SK-N-SH (cell line): ENCODE measurements at regions not wholly inside any gene's neighbourhood (a gene's known extent, or its start where the extent isn't known, plus 50 kb on each side); places are given as distances from the start of the nearest gene placed in this dataset.

Source experiments
- CTCF ChIA-PET: fragments of 300-600, 350-600 bp; formaldehyde crosslinking; extraction: SDS; loops from one replicate; lab custom pipeline; 2021; lab: Yijun Ruan, JAX
- POLR2A ChIA-PET: fragments of 350-600 bp; sonication (Branson Sonifier 250); formaldehyde crosslinking; extraction: SDS; loops from one replicate; lab custom pipeline; 2020; ENCODE audit warnings: antibody characterized with exemption, inconsistent platforms; lab: Yijun Ruan, JAX
- DNase-seq: peaks from one replicate; pipeline ENCODE4 v3.0.0; 2012
- H2AFZ ChIP-seq: fragments of 200-600 bp; sonication (generic); 2 replicates; pipeline ENCODE4 v1.8.1; 2016; ENCODE audit warnings: antibody characterized with exemption, mild to moderate bottlenecking, low read depth
- H3F3A ChIP-seq: fragments of 200-600 bp; sonication (generic); replicated peaks from 2 replicates; pipeline ENCODE3; 2016; ENCODE audit warnings: antibody characterized with exemption, mild to moderate bottlenecking; ENCODE audit not compliant: insufficient read depth
- H3K27ac ChIP-seq, 2 experiments: fragments of 200-500 bp in 1 of 2; fragments of 200-600 bp in 1 of 2; sonication (Bioruptor generic) in 1 of 2; sonication (generic), shearing (Covaris generic) in 1 of 2; 2 replicates each; pipeline versions ENCODE4 v1.5.1 to v1.6.1; 2014 to 2016; ENCODE audit warnings: low read depth in 2 of 2, inconsistent platforms in 1 of 2, low read length in 1 of 2, mild to moderate bottlenecking in 1 of 2, mixed read lengths in 1 of 2
- H3K27me3 ChIP-seq: fragments of 200-600 bp; sonication (generic), shearing (Covaris generic); 2 replicates; pipeline ENCODE4 v1.6.1; 2016; ENCODE audit warnings: mixed run types; ENCODE audit not compliant: insufficient read depth
- H3K36me3 ChIP-seq, 2 experiments: fragments of 200-500 bp in 1 of 2; fragments of 200-600 bp in 1 of 2; sonication (Bioruptor generic) in 1 of 2; sonication (generic) in 1 of 2; replicated peaks in 1 of 2; 2 replicates each; pipeline versions ENCODE3 to v1.5.1; 2014 to 2016; ENCODE audit warnings: low read length in 1 of 2, mild to moderate bottlenecking in 1 of 2; ENCODE audit not compliant: insufficient read depth in 2 of 2, control insufficient read depth in 1 of 2
- H3K4me1 ChIP-seq, 2 experiments: fragments of 200-500 bp in 1 of 2; fragments of 200-600 bp in 1 of 2; sonication (Bioruptor generic) in 1 of 2; sonication (generic), shearing (Covaris generic) in 1 of 2; 2 replicates each; pipeline versions ENCODE4 v1.5.1 to v1.6.1; 2014 to 2016; ENCODE audit warnings: low read depth in 1 of 2, low read length in 1 of 2, mixed run types in 1 of 2; ENCODE audit not compliant: insufficient read depth in 2 of 2, control insufficient read depth in 1 of 2
- H3K4me2 ChIP-seq: fragments of 200-600 bp; sonication (generic), shearing (Covaris generic); 2 replicates; pipeline ENCODE4 v1.6.1; 2017; ENCODE audit warnings: mixed run types
- H3K4me3 ChIP-seq, 2 experiments: fragments of 200-500 bp in 1 of 2; fragments of 200-600 bp in 1 of 2; sonication (Bioruptor generic) in 1 of 2; sonication (generic), shearing (Covaris generic) in 1 of 2; 2 replicates each; pipeline versions ENCODE4 v1.5.1 to v1.8.1; 2014 to 2016; ENCODE audit warnings: low read depth in 2 of 2, inconsistent platforms in 1 of 2, low read length in 1 of 2, mild to moderate bottlenecking in 1 of 2, mixed read lengths in 1 of 2, moderate library complexity in 1 of 2
- H3K79me2 ChIP-seq: fragments of 200-600 bp; sonication (generic); 2 replicates; pipeline ENCODE4 v1.8.1; 2017; ENCODE audit warnings: mild to moderate bottlenecking; ENCODE audit not compliant: insufficient read depth
- H3K9ac ChIP-seq: fragments of 200-600 bp; sonication (generic); 2 replicates; pipeline ENCODE4 v1.6.1; 2017; ENCODE audit warnings: mixed run types
- H3K9me2 ChIP-seq: fragments of 200-600 bp; sonication (generic); 2 replicates; pipeline ENCODE4 v1.6.1; 2017; ENCODE audit warnings: mixed run types
- H3K9me3 ChIP-seq: fragments of 200-600 bp; sonication (generic); 2 replicates; pipeline ENCODE4 v1.6.1; 2017; ENCODE audit warnings: mixed run types, mild to moderate bottlenecking, moderate library complexity
- H4K20me1 ChIP-seq: fragments of 200-600 bp; sonication (generic); 2 replicates; pipeline ENCODE4 v1.6.1; 2017; ENCODE audit warnings: mild to moderate bottlenecking, mixed run types; ENCODE audit not compliant: insufficient read depth
- EZH2phosphoT487 ChIP-seq: fragments of 200-600 bp; sonication (generic); IDR thresholded peaks from 2 replicates; pipeline ENCODE4 v1.6.1; 2017; ENCODE audit warnings: low read depth, mixed run types, mild to moderate bottlenecking, antibody characterized with exemption, moderate library complexity, borderline replicate concordance
- FOXJ3 ChIP-seq: sonication (generic); formaldehyde crosslinking; IDR thresholded peaks from 2 replicates; pipeline ENCODE4 v1.5.1; 2020; ENCODE audit warnings: mild to moderate bottlenecking, missing genetic modification reagents
- GATA2 ChIP-seq: sonication (generic); formaldehyde crosslinking; IDR thresholded peaks from 2 replicates; pipeline ENCODE4 v1.5.0; 2020; ENCODE audit warnings: mild to moderate bottlenecking, missing genetic modification reagents
- MEF2A ChIP-seq: IDR thresholded peaks from 2 replicates; pipeline ENCODE4 v1.4.0; 2012; ENCODE audit warnings: low read depth, borderline replicate concordance
- NFIC ChIP-seq: IDR thresholded peaks from 2 replicates; pipeline ENCODE4 v1.4.0; 2012; ENCODE audit warnings: borderline replicate concordance
- NRF1 ChIP-seq: IDR thresholded peaks from 2 replicates; pipeline ENCODE4 v1.6.1; 2012; ENCODE audit warnings: low read depth, mild to moderate bottlenecking, low read length
- TCF12 ChIP-seq: IDR thresholded peaks from 2 replicates; pipeline ENCODE4 v1.4.0; 2012
- WGBS: methylation state at CpG from one replicate; pipeline ENCODE4 v1.1.6; 2017; ENCODE audit warnings: low lambda C conversion rate; 5-methylcytosine and 5-hydroxymethylcytosine counted together
- TF ChIP-seq, protein P1 (sequence below): IDR thresholded peaks from 2 replicates; pipeline ENCODE4 v1.4.0; 2012; ENCODE audit warnings: low read depth
- TF ChIP-seq, protein P2 (sequence below): IDR thresholded peaks from 2 replicates; pipeline ENCODE4 v1.6.1; 2012; ENCODE audit warnings: mild to moderate bottlenecking, low read depth, low read length, moderate library complexity
- TF ChIP-seq, protein P3 (sequence below): fragments of 150-350 bp; IDR thresholded peaks from 2 replicates; pipeline ENCODE4 v1.6.1; 2017; ENCODE audit warnings: antibody characterized with exemption, low read length, low read depth, borderline replicate concordance
- TF ChIP-seq, protein P4 (sequence below): IDR thresholded peaks from 2 replicates; pipeline ENCODE4 v1.4.0; 2012; ENCODE audit warnings: low read depth, borderline replicate concordance
- TF ChIP-seq, protein P5 (sequence below): fragments of 150-350 bp; IDR thresholded peaks from 2 replicates; pipeline ENCODE4 v1.6.1; 2016; ENCODE audit warnings: mild to moderate bottlenecking, low read depth, low read length
- TF ChIP-seq, protein P6 (sequence below): IDR thresholded peaks from 2 replicates; pipeline ENCODE4 v1.4.0; 2012; ENCODE audit warnings: low read depth, borderline replicate concordance

DNA sequence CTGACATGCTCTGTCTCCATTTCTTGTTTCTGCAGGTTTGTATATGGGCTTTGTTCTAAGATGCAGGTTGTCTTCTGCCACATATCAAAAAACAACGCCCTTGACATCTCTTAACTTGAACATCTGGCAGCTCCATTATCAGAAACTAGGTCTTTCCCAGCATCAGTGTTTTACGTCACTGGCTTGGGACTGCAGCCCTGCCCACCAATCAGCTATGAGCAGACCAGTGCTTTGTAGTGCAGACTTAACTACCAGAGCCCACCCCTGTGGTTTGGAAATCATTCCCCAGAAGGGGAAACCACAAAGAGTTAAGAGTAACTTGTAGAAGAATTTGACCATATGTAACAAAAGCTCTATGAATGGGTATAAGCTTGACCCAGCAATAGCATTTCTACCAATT, 132.4 kb downstream of the SEPTIN14 start:
- CTCF ChIA-PET, result no interaction called here
- Histone ChIP-seq H4K20me1 (no peaks in the 10 kb centered on the region), H3K36me3 (no peaks in the 10 kb centered on the region), H3K4me2 (no peak overlapping the region), H3K27me3 (peaks cover 15% of the 10 kb centered on the region; the same call in 1 of the 2 replicates), H3F3A (no peaks in the 10 kb centered on the region), H3K9me3 (no peaks in the 10 kb centered on the region), H3K4me1 (no peaks in the 10 kb centered on the region), H2AFZ (no peak overlapping the region), H3K27ac (no peak overlapping the region), H3K4me3 (no peak overlapping the region), H3K79me2 (no peaks in the 10 kb centered on the region), H3K9ac (no peak overlapping the region), H3K9me2 (no peaks in the 10 kb centered on the region)
- POLR2A ChIA-PET, result interaction anchor here (0.6 kb wide), 1 partner anchor 234 kb away, joined by 3 read pairs; no protein-coding TSS in a partner anchor
- DNase-seq, result peak; percentile 45
- TF ChIP-seq, protein P1, sequence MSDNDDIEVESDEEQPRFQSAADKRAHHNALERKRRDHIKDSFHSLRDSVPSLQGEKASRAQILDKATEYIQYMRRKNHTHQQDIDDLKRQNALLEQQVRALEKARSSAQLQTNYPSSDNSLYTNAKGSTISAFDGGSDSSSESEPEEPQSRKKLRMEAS, result no peak
- TF ChIP-seq FOXJ3 (CRISPR knock-in tag) (no peak), NFIC (no peak), GATA2 (CRISPR knock-in tag) (no peak), MEF2A (no peak), NRF1 (no peak), EZH2phosphoT487 (no peak), TCF12 (no peak)
- TF ChIP-seq, protein P2, sequence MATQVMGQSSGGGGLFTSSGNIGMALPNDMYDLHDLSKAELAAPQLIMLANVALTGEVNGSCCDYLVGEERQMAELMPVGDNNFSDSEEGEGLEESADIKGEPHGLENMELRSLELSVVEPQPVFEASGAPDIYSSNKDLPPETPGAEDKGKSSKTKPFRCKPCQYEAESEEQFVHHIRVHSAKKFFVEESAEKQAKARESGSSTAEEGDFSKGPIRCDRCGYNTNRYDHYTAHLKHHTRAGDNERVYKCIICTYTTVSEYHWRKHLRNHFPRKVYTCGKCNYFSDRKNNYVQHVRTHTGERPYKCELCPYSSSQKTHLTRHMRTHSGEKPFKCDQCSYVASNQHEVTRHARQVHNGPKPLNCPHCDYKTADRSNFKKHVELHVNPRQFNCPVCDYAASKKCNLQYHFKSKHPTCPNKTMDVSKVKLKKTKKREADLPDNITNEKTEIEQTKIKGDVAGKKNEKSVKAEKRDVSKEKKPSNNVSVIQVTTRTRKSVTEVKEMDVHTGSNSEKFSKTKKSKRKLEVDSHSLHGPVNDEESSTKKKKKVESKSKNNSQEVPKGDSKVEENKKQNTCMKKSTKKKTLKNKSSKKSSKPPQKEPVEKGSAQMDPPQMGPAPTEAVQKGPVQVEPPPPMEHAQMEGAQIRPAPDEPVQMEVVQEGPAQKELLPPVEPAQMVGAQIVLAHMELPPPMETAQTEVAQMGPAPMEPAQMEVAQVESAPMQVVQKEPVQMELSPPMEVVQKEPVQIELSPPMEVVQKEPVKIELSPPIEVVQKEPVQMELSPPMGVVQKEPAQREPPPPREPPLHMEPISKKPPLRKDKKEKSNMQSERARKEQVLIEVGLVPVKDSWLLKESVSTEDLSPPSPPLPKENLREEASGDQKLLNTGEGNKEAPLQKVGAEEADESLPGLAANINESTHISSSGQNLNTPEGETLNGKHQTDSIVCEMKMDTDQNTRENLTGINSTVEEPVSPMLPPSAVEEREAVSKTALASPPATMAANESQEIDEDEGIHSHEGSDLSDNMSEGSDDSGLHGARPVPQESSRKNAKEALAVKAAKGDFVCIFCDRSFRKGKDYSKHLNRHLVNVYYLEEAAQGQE, result no peak
- TF ChIP-seq, protein P3, sequence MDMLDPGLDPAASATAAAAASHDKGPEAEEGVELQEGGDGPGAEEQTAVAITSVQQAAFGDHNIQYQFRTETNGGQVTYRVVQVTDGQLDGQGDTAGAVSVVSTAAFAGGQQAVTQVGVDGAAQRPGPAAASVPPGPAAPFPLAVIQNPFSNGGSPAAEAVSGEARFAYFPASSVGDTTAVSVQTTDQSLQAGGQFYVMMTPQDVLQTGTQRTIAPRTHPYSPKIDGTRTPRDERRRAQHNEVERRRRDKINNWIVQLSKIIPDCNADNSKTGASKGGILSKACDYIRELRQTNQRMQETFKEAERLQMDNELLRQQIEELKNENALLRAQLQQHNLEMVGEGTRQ, result no peak
- TF ChIP-seq, protein P4, sequence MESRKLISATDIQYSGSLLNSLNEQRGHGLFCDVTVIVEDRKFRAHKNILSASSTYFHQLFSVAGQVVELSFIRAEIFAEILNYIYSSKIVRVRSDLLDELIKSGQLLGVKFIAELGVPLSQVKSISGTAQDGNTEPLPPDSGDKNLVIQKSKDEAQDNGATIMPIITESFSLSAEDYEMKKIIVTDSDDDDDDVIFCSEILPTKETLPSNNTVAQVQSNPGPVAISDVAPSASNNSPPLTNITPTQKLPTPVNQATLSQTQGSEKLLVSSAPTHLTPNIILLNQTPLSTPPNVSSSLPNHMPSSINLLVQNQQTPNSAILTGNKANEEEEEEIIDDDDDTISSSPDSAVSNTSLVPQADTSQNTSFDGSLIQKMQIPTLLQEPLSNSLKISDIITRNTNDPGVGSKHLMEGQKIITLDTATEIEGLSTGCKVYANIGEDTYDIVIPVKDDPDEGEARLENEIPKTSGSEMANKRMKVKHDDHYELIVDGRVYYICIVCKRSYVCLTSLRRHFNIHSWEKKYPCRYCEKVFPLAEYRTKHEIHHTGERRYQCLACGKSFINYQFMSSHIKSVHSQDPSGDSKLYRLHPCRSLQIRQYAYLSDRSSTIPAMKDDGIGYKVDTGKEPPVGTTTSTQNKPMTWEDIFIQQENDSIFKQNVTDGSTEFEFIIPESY, result no peak
- TF ChIP-seq, protein P5, sequence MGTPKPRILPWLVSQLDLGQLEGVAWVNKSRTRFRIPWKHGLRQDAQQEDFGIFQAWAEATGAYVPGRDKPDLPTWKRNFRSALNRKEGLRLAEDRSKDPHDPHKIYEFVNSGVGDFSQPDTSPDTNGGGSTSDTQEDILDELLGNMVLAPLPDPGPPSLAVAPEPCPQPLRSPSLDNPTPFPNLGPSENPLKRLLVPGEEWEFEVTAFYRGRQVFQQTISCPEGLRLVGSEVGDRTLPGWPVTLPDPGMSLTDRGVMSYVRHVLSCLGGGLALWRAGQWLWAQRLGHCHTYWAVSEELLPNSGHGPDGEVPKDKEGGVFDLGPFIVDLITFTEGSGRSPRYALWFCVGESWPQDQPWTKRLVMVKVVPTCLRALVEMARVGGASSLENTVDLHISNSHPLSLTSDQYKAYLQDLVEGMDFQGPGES, result no peak
- TF ChIP-seq, protein P6, sequence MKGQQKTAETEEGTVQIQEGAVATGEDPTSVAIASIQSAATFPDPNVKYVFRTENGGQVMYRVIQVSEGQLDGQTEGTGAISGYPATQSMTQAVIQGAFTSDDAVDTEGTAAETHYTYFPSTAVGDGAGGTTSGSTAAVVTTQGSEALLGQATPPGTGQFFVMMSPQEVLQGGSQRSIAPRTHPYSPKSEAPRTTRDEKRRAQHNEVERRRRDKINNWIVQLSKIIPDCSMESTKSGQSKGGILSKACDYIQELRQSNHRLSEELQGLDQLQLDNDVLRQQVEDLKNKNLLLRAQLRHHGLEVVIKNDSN, result no peak
- WGBS, result 25% methylated on average over 2 of the region's 2 CpGs
